ENCODE measurements at regions not wholly inside any gene's neighbourhood (a gene's known extent, or its start where the extent isn't known, plus 50 kb on each side); places are given as distances from the start of the nearest gene placed in this dataset.
"Not testable (repeated sequence)": the region's sequence is repeated elsewhere in the genome, so short reads cannot be mapped to it uniquely, and the experiment has no call there.

DNA sequence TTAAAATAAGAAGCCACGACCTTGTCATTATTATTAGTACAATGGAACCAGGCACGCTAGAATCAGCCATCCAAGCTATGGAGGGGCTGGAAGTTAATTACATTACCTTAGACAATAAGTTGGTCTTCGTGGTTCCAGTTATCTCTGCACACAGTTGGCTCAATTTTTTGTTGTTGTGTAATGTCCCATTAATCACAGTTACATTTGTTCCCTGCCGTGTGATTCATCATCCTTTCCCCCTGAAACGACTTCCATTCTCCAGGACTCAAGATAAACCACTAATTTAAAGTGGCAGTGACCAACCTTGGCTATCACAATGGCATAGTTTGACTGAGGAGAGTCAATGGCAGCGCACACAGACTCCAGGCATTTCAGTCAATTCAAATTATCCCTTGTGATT lies 905.0 kb downstream of the RAB28 start:
- no peak for DNase-seq (ENCODE audit: low spot score)

DNA sequence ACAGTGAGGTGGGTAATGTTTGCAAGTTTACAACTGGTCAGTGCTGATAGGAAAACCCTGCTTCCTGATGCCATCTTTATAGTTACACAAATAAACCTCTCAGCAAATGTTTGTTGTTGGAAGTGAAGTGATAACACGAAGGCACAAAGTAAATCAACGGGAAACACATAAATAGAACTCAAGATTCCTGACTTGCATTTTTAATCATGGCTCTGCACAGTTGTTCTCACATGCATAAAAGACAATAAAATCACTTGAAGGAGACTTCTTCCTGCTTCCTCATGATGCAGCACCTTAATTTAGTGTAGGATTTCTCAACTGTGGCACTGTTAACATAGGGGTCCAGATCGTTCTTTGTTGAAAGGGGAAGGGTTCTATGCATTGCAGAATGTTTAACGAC lies 907.7 kb downstream of the RAB28 start:
- DNase-seq (ENCODE audit: low spot score): no peak

DNA sequence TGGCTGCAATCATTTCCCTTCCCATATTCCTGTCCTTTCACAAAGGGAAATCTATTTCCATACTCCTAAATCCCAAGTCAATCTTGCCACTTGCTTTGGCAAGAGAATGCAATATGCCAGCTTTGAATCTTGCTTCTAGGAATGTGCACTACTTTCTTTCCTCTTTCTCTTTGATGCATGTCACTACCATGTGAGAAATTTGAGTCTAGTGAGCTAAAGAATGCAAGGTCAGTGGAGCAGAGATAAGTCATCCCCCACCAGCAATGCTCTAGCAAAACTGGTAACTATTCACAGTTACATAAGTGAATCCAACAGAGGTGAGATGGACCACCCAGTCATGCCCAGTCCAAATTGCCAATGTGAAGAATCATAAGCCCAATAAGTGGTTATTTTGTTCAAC lies 910.4 kb downstream of the RAB28 start:
- DNase-seq (ENCODE audit: low spot score): no peak

DNA sequence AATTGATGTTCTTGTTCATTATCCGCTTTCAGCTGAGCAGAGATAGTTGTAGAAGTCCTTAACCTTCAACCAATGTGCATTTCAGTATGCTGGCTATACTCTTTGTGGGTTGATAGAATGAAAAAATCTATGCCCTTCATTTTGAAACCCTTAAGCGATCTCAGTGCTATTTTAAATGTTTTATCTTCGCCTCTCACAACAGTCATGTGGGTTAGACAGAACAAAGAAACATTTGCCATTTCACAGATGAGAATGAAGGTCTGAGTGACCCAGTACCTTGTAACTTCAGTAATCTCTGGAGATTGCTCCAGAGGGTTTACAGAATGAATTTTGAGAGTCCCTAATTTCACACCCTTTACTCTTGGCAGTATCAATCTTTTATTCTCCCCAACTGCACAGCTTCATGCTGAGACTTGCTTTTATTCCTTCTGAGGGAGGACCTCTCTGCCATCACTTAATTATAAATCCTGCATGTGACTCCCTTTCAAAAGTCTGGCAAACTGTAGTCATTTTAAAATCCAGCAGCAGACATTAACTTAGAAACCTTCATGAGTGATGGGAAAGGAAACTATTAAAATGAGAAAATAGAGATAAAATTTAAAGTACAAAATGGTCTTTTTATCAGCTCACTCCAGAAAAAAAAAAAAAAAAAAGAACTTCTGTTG lies 921.5 kb downstream of the RAB28 start:
- DNase-seq (ENCODE audit: low spot score): no peak

DNA sequence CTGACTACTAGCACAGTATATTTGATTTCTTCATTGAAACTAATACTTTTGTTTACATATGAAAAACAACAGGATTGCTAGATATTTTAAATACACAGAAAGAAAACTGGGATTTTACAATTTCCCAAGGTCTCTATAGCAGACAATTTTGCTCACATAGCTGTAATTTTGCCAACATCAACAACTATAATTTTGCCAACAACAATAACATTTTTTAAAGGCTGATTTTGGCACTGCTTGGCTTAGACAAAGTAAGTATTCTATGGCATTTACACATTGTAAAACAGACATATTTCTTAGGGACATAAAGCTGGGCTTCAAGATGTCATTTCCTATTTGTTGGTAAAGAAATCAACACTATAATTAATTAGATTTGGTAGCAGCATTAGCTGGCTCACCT lies 922.1 kb downstream of the RAB28 start:
- DNase-seq (ENCODE audit: low spot score): no peak

DNA sequence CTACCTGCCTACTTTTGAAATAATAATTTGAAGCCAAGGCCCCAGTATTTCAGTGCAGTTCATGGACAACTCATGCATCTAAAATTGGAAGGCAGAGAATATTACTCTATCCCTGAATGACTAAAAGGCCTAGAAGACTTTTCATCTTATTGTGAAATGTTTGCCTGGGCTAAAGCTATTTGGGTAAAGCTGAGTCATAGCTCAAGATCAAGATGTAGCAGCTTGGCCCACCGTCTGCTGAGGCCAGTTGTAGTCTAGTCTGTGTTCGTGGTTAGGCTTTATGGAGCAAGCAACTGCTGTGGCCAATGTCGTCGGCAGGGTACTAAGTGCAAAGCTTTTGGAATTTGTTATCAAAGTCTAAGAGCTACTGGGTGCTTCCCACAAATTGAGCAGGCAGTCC lies 929.1 kb downstream of the RAB28 start:
- no peak for DNase-seq (ENCODE audit: low spot score)

DNA sequence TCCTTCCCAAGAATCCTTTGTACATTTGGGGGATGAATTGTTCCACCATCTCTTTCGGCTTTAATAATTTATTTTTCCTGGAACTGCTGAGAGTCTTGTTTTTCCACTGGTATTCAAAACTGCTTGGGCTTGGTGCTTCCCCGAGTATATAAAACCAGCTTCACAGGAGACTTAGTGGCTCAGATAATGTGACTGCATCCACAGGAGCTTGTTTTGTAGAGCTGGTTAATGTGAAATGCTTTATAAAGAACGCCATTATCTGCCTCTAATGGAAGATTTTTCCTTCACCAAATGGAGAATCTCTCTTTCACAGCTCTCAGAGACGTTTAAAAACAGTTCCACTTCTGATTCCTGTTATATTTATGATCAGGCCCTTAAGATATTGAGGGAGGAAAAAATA lies 935.5 kb downstream of the RAB28 start:
- no peak for DNase-seq (ENCODE audit: low spot score)

DNA sequence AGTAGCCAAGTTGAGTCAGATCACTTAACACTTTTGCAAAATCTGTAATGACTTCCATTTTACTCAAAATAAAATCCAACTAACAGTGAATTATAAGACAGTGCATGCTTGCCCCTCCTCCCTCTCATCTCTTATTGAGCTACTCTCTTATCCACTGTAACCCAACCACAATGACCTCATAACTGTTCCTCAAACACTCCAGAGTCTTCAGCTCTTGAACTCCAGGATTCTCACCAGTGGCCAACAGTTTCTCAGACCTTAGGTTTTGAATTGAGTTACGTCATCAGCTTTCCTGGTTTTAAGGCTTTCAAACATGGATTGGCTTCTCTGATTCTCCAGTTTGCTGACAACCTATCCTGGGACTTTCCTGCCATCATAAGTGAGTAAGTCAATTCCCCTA lies 938.3 kb downstream of the RAB28 start:
- DNase-seq (ENCODE audit: low spot score): no peak

DNA sequence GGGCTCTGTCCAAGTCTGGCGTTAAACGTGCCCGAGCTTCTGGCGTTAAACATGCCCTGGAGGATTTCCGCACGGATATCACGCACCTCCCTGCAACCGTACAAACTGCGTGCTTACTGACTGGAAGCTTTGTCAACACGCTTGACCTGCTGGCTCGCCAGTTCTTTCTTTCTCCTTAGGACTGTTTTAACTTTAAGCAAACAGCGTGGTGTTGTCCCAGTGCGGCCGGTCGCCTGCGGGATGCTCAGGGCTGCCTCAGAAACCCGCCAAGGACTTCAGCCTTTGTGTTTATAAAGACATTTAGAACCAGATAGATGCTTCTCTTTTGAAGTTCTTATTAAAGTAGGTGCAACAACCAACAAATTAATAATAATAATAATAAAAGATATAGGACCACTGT lies 946.0 kb downstream of the RAB28 start:
- DNase-seq (ENCODE audit: low spot score): no peak

DNA sequence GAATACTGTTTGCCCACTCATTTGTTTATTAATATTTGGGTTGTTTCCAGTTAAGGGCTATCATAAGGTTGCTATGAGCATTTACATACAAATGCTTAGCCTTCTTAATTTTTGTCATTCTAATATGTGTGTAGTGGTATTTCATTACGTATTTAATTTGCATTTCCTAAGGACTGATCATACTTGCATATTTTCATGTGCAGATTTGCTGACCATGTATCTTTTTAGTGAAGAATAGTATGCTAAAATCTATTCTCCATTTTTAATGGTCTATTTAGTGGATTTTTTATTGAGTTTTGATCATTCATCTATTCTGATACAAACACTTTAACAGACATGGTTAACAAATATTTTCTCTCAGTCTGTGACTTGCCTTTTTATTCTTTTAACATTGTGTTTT lies 949.5 kb downstream of the RAB28 start:
- DNase-seq (ENCODE audit: low spot score): no peak

DNA sequence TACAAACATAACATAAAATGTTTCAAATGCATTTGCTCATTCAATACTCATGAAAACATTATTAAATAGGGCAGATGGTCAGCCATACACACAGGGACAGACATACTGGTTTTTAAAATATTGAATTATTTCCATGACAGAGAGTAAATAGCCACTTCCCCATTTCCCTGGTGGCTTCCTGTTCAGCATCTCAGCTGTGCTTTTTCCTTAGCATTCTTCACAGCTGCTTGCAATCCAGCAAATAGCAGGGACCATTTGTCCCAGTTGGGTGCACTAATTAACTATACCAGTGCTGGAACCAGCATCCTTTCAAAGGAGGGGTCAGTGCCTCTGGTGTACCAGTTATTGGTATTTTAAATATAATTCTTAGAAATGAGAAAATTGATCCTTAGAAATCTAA lies 964.7 kb downstream of the RAB28 start:
- DNase-seq (ENCODE audit: low spot score): no peak

DNA sequence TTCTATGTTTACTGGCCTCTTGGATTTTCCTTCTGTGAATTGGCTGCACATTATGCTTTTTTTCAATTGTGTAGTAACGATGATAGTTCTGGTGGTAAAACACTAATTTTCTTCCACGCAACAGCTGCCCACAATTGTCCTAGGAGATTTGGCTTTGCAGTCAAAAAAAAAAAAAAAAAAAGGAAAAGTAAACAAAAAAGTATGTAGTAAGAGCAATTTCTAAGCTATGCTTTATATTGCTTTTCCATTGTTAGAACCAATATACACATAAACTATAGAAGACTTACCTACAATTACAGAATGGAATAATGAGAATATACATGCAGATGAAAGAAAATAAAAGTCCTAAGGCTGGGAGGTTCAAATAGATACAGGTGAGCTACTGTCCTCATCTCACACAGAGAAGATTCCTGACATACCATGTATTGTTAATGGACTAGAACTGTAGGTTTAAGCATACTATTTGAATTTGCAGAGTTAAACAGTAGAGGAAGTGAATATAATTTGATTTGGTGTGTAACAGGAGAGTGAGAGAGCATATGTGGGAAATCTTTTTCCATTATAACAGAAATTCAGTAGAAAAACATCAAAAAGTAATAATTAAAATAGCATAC lies 976.2 kb downstream of the RAB28 start:
- DNase-seq (ENCODE audit: low spot score): no peak

DNA sequence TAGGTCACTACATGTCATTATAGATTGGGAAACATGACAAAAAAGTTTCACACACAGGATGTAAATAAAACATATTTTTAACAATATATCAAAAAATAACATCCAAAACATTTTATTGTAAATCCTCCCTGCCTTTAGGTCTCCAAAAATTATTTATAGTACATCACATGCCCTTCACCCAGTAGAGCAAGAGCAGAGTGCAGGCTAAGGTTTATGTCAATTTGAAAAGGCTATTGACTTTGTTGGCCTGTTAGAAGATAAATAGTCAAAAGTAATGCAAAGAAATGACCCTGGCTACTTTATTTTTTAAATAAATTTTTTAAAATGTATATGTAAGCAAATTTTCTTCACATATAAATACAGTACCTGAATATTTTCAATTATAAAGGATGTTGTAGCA lies 983.7 kb downstream of the RAB28 start:
- no peak for DNase-seq (ENCODE audit: low spot score)

DNA sequence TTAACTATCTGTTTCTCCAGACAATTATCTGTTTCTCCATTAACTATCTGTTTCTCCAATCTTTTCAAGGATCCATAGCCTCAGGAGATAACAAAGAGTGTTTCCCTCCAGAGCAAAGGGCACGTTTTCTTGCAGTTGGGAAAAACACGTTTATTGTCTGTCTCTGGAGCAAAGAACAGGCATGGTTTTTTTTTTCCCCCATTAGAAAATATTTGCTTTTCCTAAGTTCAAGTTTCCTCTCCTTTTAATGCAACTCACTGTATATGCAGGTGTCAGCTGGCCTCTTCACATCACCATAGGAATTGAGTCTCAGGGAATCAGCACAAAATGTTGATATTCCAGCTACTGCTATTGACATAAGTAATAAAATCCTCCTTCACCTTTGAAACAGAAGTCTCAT lies 984.4 kb downstream of the RAB28 start:
- no peak for DNase-seq (ENCODE audit: low spot score)

DNA sequence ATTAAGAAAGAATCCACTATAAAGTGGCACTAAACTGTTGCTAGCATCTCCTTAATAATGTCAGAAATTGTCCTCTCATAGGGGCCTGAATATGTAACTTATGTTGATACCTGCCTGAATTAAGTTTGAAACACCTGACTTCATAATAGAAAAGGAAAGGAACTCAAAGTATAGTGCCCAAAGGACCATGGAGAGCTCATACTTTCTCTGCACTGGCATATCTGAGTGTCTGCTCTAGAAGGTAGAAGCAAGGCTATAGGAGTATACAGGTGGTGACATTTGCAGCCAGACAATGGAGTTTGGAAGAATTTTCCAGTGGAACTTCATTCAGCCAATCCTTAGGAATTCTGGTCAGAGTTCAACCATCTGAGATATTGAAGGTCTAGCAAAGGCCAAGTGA lies 988.9 kb downstream of the RAB28 start:
- no peak for DNase-seq (ENCODE audit: low spot score)

DNA sequence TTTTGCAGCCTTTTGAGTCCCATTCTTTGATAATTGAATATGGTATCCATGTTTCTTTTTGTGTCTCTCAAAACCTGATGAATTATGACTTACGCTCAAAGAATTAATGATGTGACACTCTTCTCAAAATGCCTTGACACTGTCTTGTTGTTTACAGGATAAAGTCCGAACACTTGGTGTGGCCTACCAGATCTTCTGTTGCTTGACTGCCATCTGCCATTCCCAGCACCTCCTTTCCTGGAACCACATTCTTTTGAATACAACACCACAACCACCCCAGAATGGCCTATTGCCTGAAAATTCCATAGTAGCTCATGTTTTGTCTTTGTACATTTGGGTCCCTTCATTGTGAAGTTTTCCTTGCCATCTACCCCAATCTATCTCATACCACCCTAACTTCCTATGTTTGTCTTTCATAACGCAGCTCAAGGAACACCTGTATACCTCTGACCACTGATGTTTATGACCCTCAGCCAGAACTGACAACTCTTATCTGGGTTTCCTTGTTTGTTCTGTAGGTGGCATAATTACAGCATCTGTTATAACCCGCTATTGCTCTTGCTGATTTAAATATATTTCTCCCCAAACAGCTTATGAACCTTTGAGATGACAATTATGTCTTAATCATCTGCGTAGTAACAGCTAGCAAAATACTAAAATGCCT lies 991.3 kb downstream of the RAB28 start:
- DNase-seq (ENCODE audit: low spot score): no peak

DNA sequence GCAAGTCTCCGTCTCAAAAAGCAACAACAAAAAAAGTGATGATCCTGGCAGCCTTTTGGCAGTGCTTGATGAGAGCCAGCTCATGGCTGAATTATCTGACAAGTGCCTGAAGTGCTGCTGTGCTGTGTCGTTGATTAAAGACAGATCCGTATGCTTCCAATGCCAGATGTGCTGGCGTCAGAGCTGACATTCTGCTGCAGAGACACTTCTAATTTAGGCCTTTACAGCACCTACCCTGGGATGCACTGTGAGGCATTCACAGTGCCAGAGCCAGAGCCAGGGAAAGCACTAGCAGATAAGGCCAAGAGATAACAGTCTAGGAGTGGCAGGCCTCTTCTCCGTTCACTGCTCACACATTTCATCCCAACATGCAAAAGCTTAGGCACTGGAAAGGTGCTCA lies 995.5 kb downstream of the RAB28 start:
- no peak for DNase-seq (ENCODE audit: low spot score)

DNA sequence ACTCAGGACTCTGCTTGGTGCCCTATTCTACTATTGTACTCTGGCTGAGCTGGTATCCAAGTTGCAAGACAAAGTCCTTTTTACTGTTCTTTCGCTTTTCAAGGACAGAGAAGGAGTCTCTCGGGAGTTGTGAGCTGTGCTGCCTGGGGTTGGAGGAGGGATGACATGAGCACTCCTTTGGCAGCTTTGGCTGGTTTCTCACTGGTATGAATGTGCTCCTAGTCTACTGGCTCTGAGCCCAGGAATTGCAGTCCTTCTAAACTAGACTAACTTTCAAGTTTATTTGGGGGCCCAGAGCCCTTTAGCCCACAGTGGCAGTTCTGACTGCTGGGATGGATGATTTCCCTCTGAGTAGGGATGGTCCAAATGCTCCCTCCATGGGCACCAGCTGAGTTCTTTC lies 997.1 kb downstream of the RAB28 start:
- DNase-seq (ENCODE audit: low spot score): no peak

DNA sequence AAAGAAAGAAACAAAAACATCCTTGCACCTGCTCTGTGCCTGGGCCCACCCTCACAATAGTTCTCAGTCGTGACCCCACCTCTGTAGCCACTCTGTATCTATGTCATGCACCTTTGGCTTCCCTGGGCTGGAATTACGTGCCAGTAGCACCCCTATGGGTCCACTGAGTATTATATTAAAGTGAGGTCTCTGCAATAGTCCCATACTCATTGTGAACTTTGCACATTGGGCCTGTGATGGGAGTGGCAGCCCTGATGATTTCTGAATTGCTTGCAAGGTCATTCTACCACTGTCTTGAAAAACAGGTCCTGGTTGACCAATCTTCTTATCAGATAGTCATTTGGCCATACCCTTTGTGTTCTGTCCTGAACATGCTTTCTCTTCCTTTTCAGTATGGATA lies 1012.1 kb downstream of the RAB28 start:
- DNase-seq (ENCODE audit: low spot score): no peak

DNA sequence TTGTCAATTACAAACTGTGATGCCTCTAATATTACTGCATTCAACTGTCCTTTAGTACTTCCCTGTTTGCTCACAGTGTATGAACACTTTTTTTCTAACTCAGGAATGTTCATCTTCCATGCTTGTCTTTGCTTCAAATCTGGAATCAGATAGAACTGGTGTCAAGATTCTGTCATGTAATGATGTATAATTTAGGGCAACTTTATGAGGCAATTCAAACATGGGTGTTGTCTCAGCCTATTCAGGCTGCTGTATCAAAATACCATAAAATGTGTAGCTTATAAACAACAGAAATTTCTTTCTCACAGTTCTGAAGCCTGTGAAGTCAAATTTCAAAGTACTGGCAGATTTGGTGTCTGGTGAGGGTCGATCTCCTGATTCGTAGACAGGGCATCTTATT lies 1012.9 kb downstream of the RAB28 start:
- DNase-seq (ENCODE audit: low spot score): no peak

DNA sequence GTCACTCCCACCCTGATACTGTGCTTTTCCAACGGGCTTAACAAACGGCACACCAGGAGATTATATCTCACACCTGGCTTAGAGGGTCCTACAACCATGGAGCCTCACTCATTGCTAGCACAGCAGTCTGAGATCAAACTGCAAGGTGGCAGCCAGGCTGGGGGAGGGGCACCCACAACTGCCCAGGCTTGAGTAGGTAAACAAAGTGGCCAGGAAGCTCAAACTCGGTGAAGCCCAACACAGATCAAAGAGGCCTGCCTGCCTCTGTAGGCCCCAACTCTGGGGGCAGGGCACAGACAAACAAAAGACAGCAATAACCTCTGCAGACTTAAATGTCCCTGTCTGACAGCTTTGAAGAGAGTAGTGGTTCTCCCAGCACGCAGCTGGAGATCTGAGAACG lies 1022.6 kb downstream of the RAB28 start:
- not testable (repeated sequence) for DNase-seq (ENCODE audit: low spot score)

DNA sequence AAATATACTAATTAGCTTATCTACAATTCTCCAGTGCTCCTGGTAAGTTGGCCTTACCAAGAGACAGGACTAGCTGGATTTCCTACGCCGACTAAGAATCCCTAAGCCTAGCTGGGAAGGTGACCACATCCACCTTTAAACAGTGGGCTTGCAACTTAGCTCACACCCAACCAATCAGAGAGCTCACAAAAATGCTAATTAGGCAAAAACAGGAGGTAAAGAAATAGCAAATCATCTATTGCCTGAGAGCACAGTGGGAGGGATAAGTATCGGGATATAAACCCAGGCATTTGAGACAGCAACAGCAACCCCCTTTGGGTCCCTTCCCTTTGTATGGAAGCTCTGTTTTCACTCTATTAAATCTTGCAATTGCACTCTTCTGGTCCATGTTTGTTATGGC lies 1025.0 kb downstream of the RAB28 start:
- DNase-seq (ENCODE audit: low spot score): no peak

DNA sequence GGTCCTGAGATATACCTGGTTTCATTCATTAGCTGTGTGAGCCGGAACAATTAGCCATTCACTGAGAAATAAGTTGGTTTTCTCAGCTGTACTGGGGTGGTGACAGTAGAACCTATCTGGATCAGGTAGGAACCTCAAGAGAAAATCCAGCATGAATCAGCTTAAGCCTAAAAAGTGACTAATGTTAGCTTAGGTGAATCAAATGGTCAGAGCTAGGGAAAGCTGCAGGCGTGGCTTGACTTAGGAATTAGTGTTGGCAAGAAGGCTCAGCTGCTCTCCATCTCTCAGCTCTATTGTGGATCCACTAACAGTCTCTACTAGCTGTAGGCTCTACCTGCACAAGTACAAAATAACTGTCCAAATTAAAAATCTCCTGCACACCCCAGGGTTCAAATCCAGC lies 1025.5 kb downstream of the RAB28 start:
- DNase-seq (ENCODE audit: low spot score): no peak

DNA sequence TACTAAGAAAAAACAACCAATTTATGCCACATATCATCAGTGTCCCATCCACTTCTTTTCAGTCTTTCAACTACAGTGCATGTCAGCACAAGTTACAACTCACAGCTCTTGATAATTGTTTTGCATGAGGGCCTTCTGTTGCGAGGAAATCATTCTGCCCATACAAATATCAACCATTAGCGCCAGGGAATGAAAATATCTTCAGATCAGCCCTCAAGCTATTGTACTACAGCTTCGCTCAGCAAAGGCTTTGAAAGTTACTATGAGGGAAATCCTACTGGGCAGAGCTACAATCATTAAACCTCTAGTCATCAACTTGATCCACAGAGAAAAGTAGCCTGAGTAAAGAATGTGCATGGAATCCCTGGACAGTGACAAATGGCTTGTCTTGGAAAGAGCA lies 1023.6 kb upstream of the HS3ST1 start:
- DNase-seq (ENCODE audit: low spot score): no peak

Data from pons (tissue), 1 donor.